ENCODE measurements at regions not wholly inside any gene's neighbourhood (a gene's known extent, or its start where the extent isn't known, plus 50 kb on each side); places are given as distances from the start of the nearest gene placed in this dataset.

- Mint-ChIP-seq H3K36me3 (ENCODE audit: low read depth, unreplicated experiment) (no peaks in the 10 kb centered on the region), H3K4me3 (ENCODE audit: unreplicated experiment) (no peak overlapping the region), H3K4me1 (ENCODE audit: unreplicated experiment) (no peaks in the 10 kb centered on the region), H3K9me3 (ENCODE audit: unreplicated experiment) (no peaks in the 10 kb centered on the region), H3K27me3 (ENCODE audit: unreplicated experiment) (no peaks in the 10 kb centered on the region), H3K27ac (ENCODE audit: unreplicated experiment) (no peak overlapping the region)
- DNase-seq (ENCODE audit: low spot score), result no peak
- TF ChIP-seq CTCF (IDR thresholded peaks at IDR 0.05; ENCODE audit: unreplicated experiment), result no peak
Measured at GRCh38 chr2:155961641-155962040, 370.9 kb downstream of the NR4A2 start.

- Mint-ChIP-seq H3K9me3 (ENCODE audit: unreplicated experiment) (no peaks in the 10 kb centered on the region), H3K4me1 (ENCODE audit: unreplicated experiment) (no peaks in the 10 kb centered on the region), H3K27ac (ENCODE audit: unreplicated experiment) (no peak overlapping the region), H3K4me3 (ENCODE audit: unreplicated experiment) (no peak overlapping the region), H3K27me3 (ENCODE audit: unreplicated experiment) (no peaks in the 10 kb centered on the region), H3K36me3 (ENCODE audit: low read depth, unreplicated experiment) (no peaks in the 10 kb centered on the region)
- no peak for TF ChIP-seq CTCF (IDR thresholded peaks at IDR 0.05; ENCODE audit: unreplicated experiment)
- DNase-seq (ENCODE audit: low spot score), result no peak
Measured at GRCh38 chr2:155958834-155959233, 373.7 kb downstream of the NR4A2 start.

DNA sequence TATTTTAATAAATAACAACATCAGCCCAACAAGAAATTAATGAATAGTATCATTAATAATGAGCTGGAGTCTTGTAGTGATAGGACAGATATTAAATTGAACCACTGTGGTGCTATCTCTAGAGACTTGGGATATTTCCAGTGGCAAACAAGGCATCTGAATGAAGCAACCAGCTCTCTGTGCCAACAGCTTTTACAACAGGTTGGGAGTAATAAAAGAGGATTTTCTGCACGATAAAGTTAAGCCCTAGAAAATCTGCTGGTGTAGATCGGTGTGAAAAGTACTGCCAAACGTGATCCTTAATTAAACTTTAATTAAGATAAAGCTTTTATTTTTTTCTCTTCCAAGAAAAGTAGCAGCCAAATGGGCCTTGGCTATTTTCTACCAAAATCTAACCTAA lies 385.5 kb downstream of the NR4A2 start:
- Mint-ChIP-seq H3K27me3 (ENCODE audit: unreplicated experiment) (no peaks in the 10 kb centered on the region), H3K4me3 (ENCODE audit: unreplicated experiment) (no peak overlapping the region), H3K27ac (ENCODE audit: unreplicated experiment) (no peak overlapping the region), H3K36me3 (ENCODE audit: low read depth, unreplicated experiment) (no peaks in the 10 kb centered on the region), H3K4me1 (ENCODE audit: unreplicated experiment) (no peaks in the 10 kb centered on the region), H3K9me3 (ENCODE audit: unreplicated experiment) (no peaks in the 10 kb centered on the region)
- DNase-seq (ENCODE audit: low spot score), result no peak
- no peak for TF ChIP-seq CTCF (IDR thresholded peaks at IDR 0.05; ENCODE audit: unreplicated experiment)

- H3K4me3 Mint-ChIP-seq (ENCODE audit: unreplicated experiment), result no peak overlapping the region
- H3K27me3 Mint-ChIP-seq (ENCODE audit: unreplicated experiment), result peaks cover 1% of the 10 kb centered on the region
- no peaks in the 10 kb centered on the region for H3K4me1 Mint-ChIP-seq (ENCODE audit: unreplicated experiment)
- H3K9me3 Mint-ChIP-seq (ENCODE audit: unreplicated experiment), result no peaks in the 10 kb centered on the region
- DNase-seq (ENCODE audit: low spot score), result no peak
- no peak overlapping the region for H3K27ac Mint-ChIP-seq (ENCODE audit: unreplicated experiment)
- H3K36me3 Mint-ChIP-seq (ENCODE audit: low read depth, unreplicated experiment), result no peaks in the 10 kb centered on the region
- no peak for TF ChIP-seq CTCF (IDR thresholded peaks at IDR 0.05; ENCODE audit: unreplicated experiment)
Measured at GRCh38 chr2:155944218-155944617, 388.3 kb downstream of the NR4A2 start.

DNA sequence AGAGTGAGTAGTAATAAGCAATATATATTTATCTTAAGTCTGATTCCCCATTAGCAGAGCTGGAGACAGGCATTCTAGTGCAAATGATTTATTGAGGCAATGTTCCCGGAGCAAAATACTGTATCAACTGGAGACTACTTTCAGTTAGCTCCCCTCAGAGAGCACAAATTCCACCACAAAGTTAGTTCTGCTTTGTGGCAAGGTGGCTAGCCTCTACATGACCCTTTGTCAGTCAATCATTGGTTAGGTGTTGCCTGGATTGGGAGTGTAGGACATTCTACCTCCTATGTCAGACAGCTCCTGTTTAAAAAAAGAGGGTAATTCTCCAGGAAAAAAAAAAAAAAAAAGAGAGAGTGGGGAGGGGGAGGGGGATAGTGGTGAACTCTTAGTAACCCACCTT lies 402.2 kb downstream of the NR4A2 start:
- Mint-ChIP-seq H3K36me3 (ENCODE audit: low read depth, unreplicated experiment) (no peaks in the 10 kb centered on the region), H3K9me3 (ENCODE audit: unreplicated experiment) (peaks cover 10% of the 10 kb centered on the region), H3K4me3 (ENCODE audit: unreplicated experiment) (no peak overlapping the region), H3K27ac (ENCODE audit: unreplicated experiment) (no peak overlapping the region), H3K27me3 (ENCODE audit: unreplicated experiment) (peaks cover 3% of the 10 kb centered on the region), H3K4me1 (ENCODE audit: unreplicated experiment) (no peaks in the 10 kb centered on the region)
- no peak for DNase-seq (ENCODE audit: low spot score)
- no peak for TF ChIP-seq CTCF (IDR thresholded peaks at IDR 0.05; ENCODE audit: unreplicated experiment)
